ENCODE measurements at regions not wholly inside any gene's neighbourhood (a gene's known extent, or its start where the extent isn't known, plus 50 kb on each side); places are given as distances from the start of the nearest gene placed in this dataset.

DNA sequence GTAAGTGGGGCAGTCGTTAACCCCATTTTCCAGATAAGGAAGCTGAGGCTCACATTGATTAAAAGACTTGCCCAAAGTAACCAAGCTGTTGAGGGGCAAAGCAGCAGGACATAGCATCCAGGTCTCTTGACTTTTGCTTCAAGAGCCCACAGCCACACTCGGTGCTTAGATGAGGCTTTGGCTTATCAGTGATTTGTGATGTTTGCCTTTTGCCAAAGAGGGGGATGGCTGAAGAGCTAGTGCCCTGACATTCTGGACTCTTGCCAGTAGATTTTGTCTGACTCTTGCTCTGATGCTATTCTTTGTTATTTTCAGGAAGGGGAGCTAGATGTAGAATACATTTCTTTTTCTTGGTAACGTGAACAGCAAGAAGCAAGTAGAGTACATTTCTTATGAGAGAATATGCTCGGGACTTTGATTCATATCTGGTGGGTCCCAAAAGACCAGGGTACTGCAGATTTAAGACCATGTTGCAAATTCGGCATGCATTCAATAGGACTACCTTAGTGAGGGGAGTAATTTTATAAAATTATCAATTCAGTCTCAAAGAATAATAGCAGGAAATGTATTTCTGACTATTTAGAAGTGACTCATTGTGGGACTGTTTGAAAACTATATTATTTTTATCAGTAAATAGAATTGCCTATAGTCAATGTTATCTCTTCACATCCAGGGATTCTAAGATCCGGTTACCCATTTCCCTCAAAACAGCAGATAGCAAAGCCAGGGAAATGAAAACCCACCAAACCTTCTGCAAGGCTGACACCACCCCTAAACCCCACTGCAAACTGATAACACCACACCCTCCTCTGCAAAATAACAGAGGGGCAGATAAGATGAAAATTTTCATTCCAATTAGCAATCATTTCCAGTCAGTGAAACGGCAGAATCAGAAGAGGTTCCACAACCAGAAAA, 180.0 kb upstream of the BMPER start:
- DNase-seq (ENCODE audit: extremely low read depth in 1 of 2, low read depth in 1 of 2), result no peak

DNA sequence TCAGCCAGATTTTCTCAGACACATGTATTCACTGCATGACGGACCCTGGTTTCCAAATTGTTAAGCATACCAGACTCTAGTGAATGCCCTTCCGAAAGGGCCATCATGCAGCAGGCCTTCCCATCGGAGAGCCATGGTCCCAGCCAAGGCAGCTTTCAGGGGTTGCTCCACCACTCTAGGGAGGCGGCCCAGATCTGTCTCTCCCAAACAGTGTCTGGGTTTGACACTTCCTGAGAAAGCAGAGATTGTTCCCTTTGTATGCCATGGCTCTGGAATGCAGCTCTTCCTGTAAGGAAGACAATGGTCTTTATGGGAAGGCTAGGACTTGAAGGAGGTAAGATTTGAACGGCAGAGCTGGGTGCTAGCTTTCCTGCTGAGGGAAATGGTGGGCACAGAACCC, 178.8 kb upstream of the BMPER start:
- DNase-seq (ENCODE audit: extremely low read depth in 1 of 2, low read depth in 1 of 2), result no peak

DNA sequence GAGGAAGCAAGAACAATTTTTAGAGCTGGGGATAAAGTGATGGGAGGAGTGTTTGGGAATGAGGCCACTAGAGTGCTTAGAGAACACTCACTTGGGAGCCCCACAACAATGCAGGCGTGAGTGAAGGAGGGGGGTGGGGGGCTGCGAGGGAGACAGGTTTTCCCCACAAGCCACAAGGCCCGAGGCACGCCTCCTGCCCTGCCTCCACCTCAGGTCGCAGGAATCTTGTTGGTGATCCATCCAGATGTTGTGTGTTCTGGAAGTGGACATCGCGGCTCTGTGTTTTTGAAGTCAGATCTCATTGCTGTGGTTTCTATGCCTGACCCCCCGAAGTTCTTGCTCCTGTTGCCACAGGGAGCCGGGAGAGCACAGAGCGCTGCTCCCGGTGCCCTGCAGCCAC, 178.0 kb upstream of the BMPER start:
- no peak for DNase-seq (ENCODE audit: extremely low read depth in 1 of 2, low read depth in 1 of 2)

DNA sequence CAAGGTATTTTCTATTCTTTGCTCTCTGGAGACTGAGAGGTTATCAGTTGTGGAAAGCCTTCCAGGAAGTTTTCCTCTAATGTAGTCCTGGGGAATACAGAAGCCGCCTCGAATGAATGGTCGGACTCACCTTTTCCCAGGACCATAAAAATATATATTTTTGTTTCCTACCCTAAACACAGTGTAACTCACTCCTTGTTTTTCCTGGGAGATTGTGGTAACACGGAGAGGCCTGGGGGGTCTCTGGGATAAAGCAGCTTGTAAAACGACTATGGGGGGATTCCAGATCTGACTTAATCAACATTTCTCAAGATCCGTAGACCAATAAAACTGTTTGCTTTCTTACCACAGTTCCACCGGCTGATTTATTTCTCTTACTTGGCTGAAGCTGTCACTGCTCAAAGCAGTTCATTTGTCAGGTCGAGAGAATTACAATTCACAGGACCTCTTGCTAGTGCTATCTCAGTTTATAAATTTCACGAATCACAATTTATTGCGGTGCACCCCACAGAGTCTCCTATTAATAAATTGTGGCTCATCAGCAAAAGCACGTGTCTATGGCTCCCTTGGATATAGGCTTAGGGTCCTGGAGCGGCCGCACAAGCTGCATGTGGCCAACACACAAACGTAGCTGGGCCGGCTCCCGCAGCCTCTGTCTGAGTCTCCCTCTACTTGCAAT, 176.3 kb upstream of the BMPER start:
- no peak for DNase-seq (ENCODE audit: extremely low read depth in 1 of 2, low read depth in 1 of 2)

DNA sequence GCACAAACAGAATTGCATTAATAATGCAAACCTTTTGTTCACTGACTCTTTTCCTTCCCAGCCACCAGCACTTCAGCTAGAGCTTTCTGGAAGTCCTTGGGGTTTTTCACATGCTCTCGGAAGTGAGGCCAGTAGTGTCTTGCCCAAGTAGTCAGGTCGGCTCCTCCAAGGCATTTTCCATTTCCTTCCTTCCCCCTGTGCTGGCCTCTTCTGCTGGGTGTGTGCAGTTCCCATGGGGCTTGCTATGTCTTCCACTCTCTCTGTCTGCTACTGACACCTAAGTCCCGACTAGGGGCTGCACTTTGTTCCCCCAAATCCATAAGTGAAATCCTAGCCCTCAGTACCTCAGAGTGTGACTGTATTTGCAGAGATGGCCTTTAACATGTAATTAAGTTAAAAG, 175.6 kb upstream of the BMPER start:
- DNase-seq (ENCODE audit: extremely low read depth in 1 of 2, low read depth in 1 of 2), result no peak

DNA sequence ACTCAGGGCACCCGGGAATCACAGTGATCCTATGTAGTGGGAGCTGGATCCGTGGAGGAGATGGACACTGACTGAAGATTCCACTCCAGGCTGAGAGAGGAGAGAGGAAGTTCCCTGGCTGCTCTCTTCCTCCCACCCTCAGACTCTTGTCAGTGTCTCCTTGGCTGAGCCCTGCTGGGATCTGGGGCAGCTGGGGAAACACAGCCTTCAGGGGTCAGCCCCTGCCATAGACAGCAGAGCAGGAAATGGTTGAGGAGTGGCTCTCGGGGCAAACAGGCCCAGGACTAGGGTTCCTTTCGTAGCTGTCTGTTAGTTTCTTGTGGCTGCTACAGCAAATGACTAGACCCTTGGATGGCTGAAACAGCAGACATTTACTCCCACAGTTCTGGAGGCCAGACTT, 174.4 kb upstream of the BMPER start:
- no peak for DNase-seq (ENCODE audit: extremely low read depth in 1 of 2, low read depth in 1 of 2)

DNA sequence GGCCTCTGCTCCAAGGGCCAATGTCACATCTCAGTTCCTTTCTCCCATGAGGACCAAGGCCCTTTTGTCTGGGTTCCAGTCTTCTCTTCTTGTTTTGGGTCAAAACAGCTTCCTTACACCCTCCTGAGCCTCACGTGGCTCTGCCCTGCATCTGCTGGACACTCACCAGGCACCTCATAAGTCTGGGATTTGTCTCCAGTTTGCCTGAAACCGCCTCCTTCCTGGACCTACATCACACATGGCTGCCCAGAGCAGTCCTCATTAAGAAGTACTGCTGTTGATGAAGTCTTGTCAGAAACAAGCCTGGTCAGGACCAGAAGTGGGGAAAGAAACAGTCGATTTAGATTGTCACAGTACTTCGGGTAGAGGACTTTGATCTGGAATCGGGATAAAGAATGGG, 173.4 kb upstream of the BMPER start:
- no peak for DNase-seq (ENCODE audit: extremely low read depth in 1 of 2, low read depth in 1 of 2)

DNA sequence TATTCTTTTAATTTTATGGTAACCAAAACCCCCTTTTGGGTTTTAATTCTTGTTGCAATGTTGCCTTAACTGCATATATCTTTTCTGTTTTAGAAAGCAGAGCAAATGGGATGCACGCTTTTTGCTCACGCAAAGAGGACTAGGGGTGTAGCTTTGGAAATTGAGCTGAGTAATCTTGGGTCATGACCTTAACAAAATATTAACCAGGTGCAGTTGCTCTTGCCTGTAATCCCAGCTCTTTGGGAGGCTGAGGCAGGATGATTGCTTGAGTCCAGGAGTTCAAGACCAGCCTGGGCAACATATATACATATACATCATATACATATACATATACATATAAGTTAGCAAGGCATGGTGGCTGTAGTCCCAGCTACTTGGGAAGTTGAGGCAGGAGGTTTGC, 172.9 kb upstream of the BMPER start:
- no peak for DNase-seq (ENCODE audit: extremely low read depth in 1 of 2, low read depth in 1 of 2)

DNA sequence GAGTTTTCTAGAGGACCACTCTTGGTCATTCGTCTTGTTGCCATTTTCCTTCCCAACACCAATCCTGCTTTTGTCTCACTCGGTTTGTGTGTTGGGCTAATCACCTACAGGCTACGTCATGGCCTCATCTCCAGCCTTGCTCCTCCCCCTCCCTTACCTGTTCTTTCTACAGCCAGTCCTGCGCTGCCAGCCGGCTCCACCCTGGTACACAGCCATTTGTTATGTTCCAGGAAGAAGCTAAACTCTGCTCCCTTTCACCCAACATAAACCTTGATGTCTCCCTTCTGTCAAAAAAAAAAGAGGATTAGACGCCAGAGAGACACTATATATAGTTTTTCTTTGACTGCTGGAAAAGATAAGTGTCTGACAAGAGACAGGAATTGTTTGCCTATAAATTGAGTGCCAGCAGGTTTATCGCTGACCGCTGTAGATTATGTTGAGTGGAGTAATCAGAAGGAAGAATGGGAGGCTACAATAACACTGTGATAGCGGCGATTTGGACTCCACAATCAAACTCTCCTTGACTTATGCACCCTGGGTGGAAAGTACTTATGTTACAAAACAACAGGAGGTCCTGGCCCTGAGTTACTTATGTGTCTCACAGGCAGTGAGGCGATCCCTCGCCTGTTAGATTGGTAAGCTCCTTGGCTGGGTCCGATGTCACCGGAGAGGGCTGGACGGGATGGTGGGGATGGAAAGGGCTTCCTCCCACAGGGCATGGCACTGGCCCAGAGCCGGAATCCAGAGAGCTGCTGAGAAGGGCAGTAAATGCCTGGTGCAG, 171.3 kb upstream of the BMPER start:
- no peak for DNase-seq (ENCODE audit: extremely low read depth in 1 of 2, low read depth in 1 of 2)

DNA sequence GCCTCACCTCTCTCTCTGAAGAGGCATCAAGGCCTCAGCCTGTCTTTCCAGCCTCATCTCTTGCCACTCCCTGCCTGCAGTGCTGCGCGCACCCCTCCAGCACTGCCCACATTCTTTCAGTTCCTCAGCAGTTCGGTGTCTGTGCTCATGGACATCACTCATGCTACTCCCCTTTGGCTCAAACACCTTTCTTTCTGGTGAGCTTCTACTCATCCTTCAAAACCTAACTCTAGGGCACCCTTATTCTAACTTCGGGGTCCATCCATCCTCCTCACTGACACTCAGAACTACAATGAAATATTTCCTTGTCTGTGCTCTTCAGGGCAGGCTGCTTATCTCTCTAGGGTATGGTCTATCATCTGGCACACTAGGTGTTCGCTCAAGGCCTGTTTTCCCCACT, 169.9 kb upstream of the BMPER start:
- DNase-seq (ENCODE audit: extremely low read depth in 1 of 2, low read depth in 1 of 2), result no peak

DNA sequence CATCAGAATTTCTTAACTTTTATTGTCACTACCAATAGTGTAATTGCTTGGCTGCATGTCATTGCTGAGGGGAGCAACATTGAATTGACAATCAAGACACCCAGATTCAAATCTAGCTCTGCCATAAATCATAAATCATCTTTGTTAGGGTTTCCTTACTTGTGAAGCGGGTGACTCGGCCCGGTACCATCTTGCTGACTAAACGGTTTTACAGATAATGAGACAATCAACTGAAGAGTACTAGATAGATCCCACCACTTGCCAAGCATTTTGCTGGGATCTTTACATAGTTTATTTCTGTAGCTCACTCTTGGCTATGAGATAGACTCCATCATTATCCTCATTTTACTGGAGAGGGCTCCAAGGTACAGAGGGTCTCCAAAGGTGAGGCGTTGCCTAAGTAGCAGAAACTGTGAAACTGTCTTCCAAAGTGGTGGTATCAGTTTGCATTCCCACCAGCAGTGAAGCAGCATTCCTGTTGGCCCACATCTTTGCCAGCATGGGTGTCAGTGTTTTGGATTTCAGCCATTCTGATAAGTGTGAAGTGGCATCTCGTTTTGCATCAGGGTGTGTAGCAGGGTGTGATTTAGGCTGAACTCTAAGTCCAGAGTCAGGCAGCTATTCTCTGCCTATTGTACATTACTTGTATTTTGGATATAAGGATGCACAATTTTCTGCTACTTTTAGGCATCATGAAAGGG, 168.7 kb upstream of the BMPER start:
- DNase-seq (ENCODE audit: extremely low read depth in 1 of 2, low read depth in 1 of 2), result no peak

DNA sequence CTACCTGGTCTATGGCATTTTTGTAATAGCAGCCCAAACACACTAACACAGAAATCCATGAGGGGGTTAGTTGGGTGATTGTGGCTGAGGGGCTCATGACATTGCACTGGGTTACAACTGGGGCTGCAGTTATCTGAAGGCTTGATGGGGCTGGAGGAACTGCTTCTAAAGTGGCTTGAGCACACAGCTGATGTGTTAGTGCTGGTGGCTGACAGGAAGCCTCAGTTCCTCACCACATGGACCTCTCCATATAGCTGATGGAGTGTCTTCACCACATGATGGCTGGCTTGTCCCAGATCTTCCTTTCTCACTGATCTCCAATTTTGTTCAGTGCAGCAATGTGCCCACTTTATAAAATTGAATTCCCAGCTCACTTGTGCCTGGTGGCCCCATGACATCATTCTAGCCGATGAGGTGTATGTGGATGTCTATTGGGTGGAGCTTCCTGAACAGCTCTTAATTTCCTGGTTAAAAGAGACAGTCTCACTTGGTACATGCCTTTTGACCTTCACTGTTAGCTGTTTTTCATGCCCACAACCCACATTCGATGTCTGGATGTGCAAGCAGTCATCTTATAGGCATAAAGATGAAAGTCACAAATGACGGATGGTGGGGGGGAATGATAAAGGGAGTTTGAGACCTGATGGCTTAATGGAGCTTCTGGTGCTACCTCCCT, 166.9 kb upstream of the BMPER start:
- DNase-seq (ENCODE audit: extremely low read depth in 1 of 2, low read depth in 1 of 2), result no peak

DNA sequence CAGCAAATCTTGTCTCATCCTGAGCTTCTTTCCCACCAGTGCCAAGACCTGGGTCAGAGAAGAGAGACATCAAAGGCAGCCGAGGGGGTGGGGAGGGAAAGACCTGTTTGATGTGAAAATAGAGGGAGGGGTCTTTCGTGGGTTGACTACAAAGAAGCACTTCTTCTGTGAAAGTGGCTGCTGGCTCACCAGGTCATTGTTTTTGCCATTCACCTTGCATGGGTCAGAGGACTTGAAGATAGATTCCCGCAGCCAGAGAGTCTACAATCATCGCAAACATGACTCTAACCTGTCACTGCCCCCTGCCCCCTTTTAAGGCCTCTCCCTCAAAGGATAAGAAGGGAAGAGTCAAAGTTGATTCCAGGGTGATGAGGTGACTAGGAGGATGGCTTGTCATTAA, 166.1 kb upstream of the BMPER start:
- DNase-seq (ENCODE audit: extremely low read depth in 1 of 2, low read depth in 1 of 2), result no peak

DNA sequence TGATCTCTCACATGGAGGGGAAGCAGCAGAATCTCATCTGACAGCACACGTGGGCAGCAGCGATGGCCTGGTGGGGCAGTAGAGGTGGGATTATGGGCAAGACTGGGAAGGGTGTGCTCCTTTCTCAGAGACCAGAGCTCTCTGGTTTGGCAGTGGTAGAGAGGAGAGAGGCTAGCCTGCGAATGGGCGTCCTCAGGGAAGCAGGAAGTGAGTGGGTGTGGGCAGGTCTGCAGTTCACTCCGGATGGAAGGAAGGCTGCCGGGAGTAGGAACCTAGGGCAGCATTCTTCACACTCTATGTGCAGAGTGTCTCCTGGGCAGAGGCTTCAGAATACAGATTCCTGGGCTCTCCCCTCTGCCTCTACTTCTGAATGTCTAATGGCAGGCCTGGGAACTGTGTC, 162.8 kb upstream of the BMPER start:
- DNase-seq (ENCODE audit: extremely low read depth in 1 of 2, low read depth in 1 of 2), result no peak

DNA sequence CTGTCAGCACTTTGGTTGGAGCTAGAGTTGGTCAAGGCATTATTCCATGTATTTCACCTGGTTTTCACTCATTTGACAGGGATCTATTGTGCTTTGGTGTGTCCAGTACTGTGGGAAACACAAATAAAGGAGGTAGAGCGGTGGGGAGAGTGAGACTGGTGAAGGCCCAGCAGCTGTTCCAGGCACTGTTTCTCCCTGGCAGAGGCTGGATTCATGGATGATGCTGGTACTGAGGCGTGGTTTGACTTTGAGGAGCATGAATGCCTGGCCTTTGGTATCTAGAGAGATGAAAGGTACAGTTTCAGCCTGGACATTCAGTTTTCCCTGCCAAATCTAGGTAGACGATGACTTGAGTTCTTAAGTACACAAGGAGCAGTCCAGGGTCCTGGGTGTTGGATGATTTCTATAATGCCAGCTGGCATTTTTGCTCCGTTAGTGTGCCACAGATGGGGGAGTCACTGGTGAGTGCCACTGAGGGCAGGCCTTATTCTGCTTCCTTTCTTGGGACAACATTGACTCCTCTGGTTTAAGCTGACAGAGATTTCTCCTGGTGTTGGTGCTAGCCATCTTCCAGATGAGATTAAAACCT, 162.2 kb upstream of the BMPER start:
- DNase-seq (ENCODE audit: extremely low read depth in 1 of 2, low read depth in 1 of 2), result no peak

DNA sequence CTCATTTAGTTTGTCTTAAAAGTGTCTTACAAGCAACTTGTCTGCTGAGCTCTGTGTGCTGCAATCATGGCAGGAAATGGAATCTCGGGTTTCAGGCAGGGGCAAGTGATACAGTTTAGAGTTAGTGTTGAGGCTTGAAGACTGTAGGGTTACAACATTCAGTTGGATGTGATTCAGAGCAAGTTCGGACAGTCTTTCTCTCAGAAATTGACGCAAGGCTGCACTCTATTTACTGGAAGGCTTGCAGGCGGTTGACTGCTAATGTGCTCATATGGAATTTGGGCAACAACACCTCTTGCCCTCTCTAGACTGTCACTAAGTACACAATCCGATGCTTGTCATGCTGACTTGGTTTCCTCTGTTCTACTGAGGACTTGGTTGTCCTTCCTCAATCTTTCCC, 161.7 kb upstream of the BMPER start:
- DNase-seq (ENCODE audit: extremely low read depth in 1 of 2, low read depth in 1 of 2), result no peak

DNA sequence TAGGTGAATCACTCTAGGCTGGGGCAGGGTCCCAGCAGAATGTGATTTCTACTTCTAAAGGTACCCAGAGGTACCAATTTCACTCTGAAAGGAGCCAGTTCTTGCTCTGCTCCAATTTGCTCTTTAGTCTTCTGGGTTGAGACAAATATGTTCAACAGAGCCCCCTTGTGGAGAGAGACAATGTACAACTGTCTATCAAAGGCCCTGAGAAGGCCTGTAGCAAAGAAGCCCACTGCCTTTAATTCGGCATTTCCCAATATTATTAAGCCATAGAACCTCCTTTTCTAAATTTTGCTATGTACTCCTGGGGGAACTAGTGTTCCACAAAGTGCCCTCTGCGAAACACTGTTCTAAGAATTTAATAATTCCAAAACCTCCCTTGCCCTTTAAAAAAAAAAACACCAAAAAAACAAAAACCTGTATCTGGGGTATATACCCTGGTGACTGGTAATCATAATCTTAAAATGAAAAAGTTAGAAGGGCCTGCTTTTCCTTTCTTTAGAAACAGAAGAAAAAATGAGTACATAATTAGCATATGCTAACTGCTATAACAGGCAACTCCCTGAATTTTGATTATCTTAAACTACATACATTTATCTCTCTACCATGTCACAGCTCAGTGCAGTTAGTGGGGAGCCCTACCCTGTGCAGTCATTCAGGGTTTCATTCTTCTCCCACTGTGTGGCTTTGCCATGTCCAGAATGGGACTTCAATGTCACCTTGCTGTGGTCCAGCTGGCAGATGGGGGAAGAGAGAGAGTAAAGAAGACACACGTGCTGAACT, 160.9 kb upstream of the BMPER start:
- DNase-seq (ENCODE audit: extremely low read depth in 1 of 2, low read depth in 1 of 2), result no peak

DNA sequence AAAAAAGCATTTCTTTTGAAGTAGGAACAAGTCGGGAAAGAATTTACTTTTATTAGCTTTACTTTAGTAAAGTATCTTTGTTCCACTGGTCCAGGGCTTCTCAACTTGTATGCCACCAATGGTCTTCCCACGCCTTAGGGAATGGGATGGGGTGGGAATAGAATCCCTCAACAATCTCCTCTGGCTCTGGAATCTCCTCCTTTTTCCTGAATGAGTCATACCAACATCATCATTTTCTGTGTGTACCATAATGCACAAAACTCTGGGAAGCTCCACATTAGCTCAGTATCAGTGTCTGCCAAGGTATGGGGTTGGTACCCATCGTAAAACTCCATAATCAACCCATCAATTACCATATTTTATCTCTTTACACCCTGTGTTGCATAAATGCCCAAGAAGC, 159.4 kb upstream of the BMPER start:
- no peak for DNase-seq (ENCODE audit: extremely low read depth in 1 of 2, low read depth in 1 of 2)

DNA sequence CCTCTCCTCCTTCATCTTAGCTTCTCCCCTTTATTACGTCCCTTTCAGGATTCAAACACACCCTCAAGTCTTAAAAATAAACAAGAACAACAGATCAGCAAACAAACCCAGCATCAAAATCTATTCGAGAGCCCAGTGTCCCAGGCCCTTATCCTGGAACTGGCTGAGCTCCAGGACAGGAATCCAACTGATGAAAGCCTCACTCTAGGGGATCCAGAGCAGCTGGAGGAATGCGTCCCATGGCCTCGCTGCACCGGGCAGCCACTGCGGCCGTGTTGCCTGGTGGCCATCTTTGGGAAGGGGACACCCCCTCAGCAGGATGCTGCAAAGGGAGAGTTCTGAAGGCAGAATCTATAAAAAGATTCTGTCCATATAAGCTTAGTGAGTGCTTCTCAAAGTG, 156.5 kb upstream of the BMPER start:
- DNase-seq (ENCODE audit: extremely low read depth in 1 of 2, low read depth in 1 of 2), result no peak
